Neuronal stem cell (in vitro differentiated cells): ENCODE measurements at regions not wholly inside any gene's neighbourhood (a gene's known extent, or its start where the extent isn't known, plus 50 kb on each side); places are given as distances from the start of the nearest gene placed in this dataset.

Source experiments
- DNase-seq: peaks from one replicate; pipeline ENCODE4 v3.0.0-alpha.2; 2013; ENCODE audit warnings: low spot score
- H2AFZ ChIP-seq: one replicate; pipeline ENCODE4 v1.6.1; 2013; ENCODE audit warnings: mild to moderate bottlenecking, low read length, inconsistent platforms
- H2AK5ac ChIP-seq: 2 replicates; pipeline ENCODE4 v1.6.1; 2013; ENCODE audit warnings: low read depth, mild to moderate bottlenecking, inconsistent platforms, low read length, moderate library complexity, mixed read lengths
- H2BK120ac ChIP-seq: 2 replicates; pipeline ENCODE4 v1.6.1; 2013; ENCODE audit warnings: low read depth, mild to moderate bottlenecking, inconsistent platforms, low read length, moderate library complexity, mixed read lengths
- H2BK12ac ChIP-seq: one replicate; pipeline ENCODE4 v1.6.1; 2013; ENCODE audit warnings: low read length, inconsistent platforms
- H2BK15ac ChIP-seq: 2 replicates; pipeline ENCODE4 v1.6.1; 2013; ENCODE audit warnings: mild to moderate bottlenecking, low read length, inconsistent platforms, mixed read lengths
- H2BK5ac ChIP-seq: one replicate; pipeline ENCODE4 v1.6.1; 2013; ENCODE audit warnings: inconsistent platforms, mild to moderate bottlenecking, low read length, moderate library complexity
- H3K14ac ChIP-seq: one replicate; pipeline ENCODE4 v1.6.1; 2013; ENCODE audit warnings: low read length, inconsistent platforms
- H3K18ac ChIP-seq: 2 replicates; pipeline ENCODE4 v1.6.1; 2013; ENCODE audit warnings: low read length, inconsistent platforms
- H3K23ac ChIP-seq: 2 replicates; pipeline ENCODE4 v1.6.1; 2013; ENCODE audit warnings: low read depth, mild to moderate bottlenecking, mixed read lengths, low read length, inconsistent platforms; ENCODE audit not compliant: poor library complexity
- H3K27ac ChIP-seq: replicated peaks from 3 replicates; pipeline ENCODE4 v1.5.1; 2013; ENCODE audit warnings: low read length, inconsistent platforms
- H3K27me3 ChIP-seq, 3 experiments: 2 replicates each; pipeline ENCODE4 v1.6.1; 2013; ENCODE audit warnings: low read length in 3 of 3, mild to moderate bottlenecking in 2 of 3, inconsistent platforms in 1 of 3, low read depth in 1 of 3, mixed read lengths in 1 of 3, moderate library complexity in 1 of 3; ENCODE audit not compliant: control insufficient read depth in 3 of 3, insufficient read depth in 3 of 3
- H3K36me3 ChIP-seq, 2 donors: replicated peaks in 1 of 2; 2 replicates each; pipeline ENCODE4 v1.6.1; 2013; ENCODE audit warnings: low read length in 2 of 2; ENCODE audit not compliant: control insufficient read depth in 2 of 2, insufficient read depth in 2 of 2
- H3K4ac ChIP-seq: 2 replicates; pipeline ENCODE4 v1.6.1; 2013; ENCODE audit warnings: inconsistent platforms, mild to moderate bottlenecking, low read length, moderate library complexity
- H3K4me1 ChIP-seq, 2 donors: 1 replicate in 1 of 2; 2 replicates in 1 of 2; pipeline ENCODE4 v1.6.1; 2013; ENCODE audit warnings: low read length in 2 of 2, low read depth in 1 of 2; ENCODE audit not compliant: control insufficient read depth in 2 of 2, insufficient read depth in 1 of 2
- H3K4me2 ChIP-seq: one replicate; pipeline ENCODE4 v1.6.1; 2013; ENCODE audit warnings: mild to moderate bottlenecking, low read length, inconsistent platforms; ENCODE audit not compliant: insufficient read depth, poor library complexity, severe bottlenecking
- H3K4me3 ChIP-seq, 2 donors: 2 replicates each; pipeline ENCODE4 v1.5.1; 2013; ENCODE audit warnings: low read length in 2 of 2, mild to moderate bottlenecking in 2 of 2, inconsistent platforms in 1 of 2, moderate library complexity in 1 of 2
- H3K79me1 ChIP-seq: one replicate; pipeline ENCODE4 v1.6.1; 2013; ENCODE audit warnings: low read depth, mild to moderate bottlenecking, inconsistent platforms, low read length, moderate library complexity
- H3K9ac ChIP-seq: one replicate; pipeline ENCODE4 v1.6.1; 2013; ENCODE audit warnings: mild to moderate bottlenecking, low read depth, low read length, inconsistent platforms; ENCODE audit not compliant: poor library complexity
- H3K9me3 ChIP-seq, 2 donors: replicated peaks in 1 of 2; 2 replicates each; pipeline versions ENCODE3 to v1.6.1; 2013; ENCODE audit warnings: low read length in 2 of 2, mild to moderate bottlenecking in 2 of 2, inconsistent platforms in 1 of 2, low read depth in 1 of 2, mixed read lengths in 1 of 2, moderate library complexity in 1 of 2; ENCODE audit not compliant: control insufficient read depth in 2 of 2, insufficient read depth in 1 of 2
- H4K8ac ChIP-seq: one replicate; pipeline ENCODE4 v1.6.1; 2013; ENCODE audit warnings: low read depth, mild to moderate bottlenecking, inconsistent platforms, low read length, moderate library complexity
- H4K91ac ChIP-seq: one replicate; pipeline ENCODE4 v1.6.1; 2013; ENCODE audit warnings: low read length, low read depth, mild to moderate bottlenecking, inconsistent platforms; ENCODE audit not compliant: poor library complexity
- WGBS, 2 donors: extraction: QIAGEN DNeasy Blood & Tissue Kit; methylation state at CpG; one replicate each; pipeline ENCODE4 v1.1.7; 2013; ENCODE audit warnings: missing lambda C conversion rate in 2 of 2, mixed read lengths in 1 of 2; ENCODE audit not compliant: insufficient read length in 2 of 2, insufficient replicate concordance in 1 of 2; ENCODE audit errors: extremely low coverage in 2 of 2; 5-methylcytosine and 5-hydroxymethylcytosine counted together

GRCh38 chr9:105024529-105024928 lies 96.6 kb upstream of the ABCA1 start:
- H3K27ac ChIP-seq: peak overlapping the region; percentile 35
- no peaks in the 10 kb centered on the region for H3K9me3 ChIP-seq
- H2BK5ac ChIP-seq: no peak overlapping the region
- no peak overlapping the region for H2AK5ac ChIP-seq
- no peak for DNase-seq
- H3K14ac ChIP-seq: no peak overlapping the region
- H2AFZ ChIP-seq: peak overlapping the region; percentile 32
- peaks cover 8 to 22% of the 10 kb centered on the region in 2 donors for H3K4me1 ChIP-seq
- H4K91ac ChIP-seq: no peak overlapping the region
- H3K23ac ChIP-seq: no peak overlapping the region
- H3K18ac ChIP-seq: no peak overlapping the region
- H3K4me3 ChIP-seq: no peak overlapping the region
- no peak overlapping the region for H2BK120ac ChIP-seq
- H3K9ac ChIP-seq: no peak overlapping the region
- H4K8ac ChIP-seq: no peak overlapping the region
- no peaks in the 10 kb centered on the region for H3K27me3 ChIP-seq
- no peak overlapping the region for H3K4ac ChIP-seq
- H3K79me1 ChIP-seq: no peaks in the 10 kb centered on the region
- no peaks in the 10 kb centered on the region for H3K36me3 ChIP-seq
- no CpG with 5 or more reads among the region's 7 CpGs for WGBS, 2 donors
- H2BK12ac ChIP-seq: no peak overlapping the region
- no peak overlapping the region for H3K4me2 ChIP-seq
- no peak overlapping the region for H2BK15ac ChIP-seq

GRCh38 chr9:105026451-105026850 lies 98.5 kb upstream of the ABCA1 start:
- H3K4me2 ChIP-seq: no peak overlapping the region
- H3K4ac ChIP-seq: no peak overlapping the region
- no peak overlapping the region for H3K27ac ChIP-seq
- DNase-seq: no peak
- no peak overlapping the region for H3K9ac ChIP-seq
- H2AFZ ChIP-seq: peak overlapping the region; percentile 47
- H3K23ac ChIP-seq: no peak overlapping the region
- no peak overlapping the region for H2AK5ac ChIP-seq
- no peak overlapping the region for H3K18ac ChIP-seq
- H3K79me1 ChIP-seq: no peaks in the 10 kb centered on the region
- H2BK12ac ChIP-seq: no peak overlapping the region
- no peaks in the 10 kb centered on the region for H3K9me3 ChIP-seq
- no peaks in the 10 kb centered on the region for H3K27me3 ChIP-seq
- H3K4me3 ChIP-seq: no peak overlapping the region
- H2BK5ac ChIP-seq: no peak overlapping the region
- no CpG with 5 or more reads among the region's 1 CpG for WGBS, 2 donors
- H4K8ac ChIP-seq: no peak overlapping the region
- H3K14ac ChIP-seq: no peak overlapping the region
- H3K36me3 ChIP-seq: no peaks in the 10 kb centered on the region
- H3K4me1 ChIP-seq: peaks cover 8 to 22% of the 10 kb centered on the region in 2 donors
- H2BK120ac ChIP-seq: no peak overlapping the region
- H4K91ac ChIP-seq: no peak overlapping the region
- no peak overlapping the region for H2BK15ac ChIP-seq

- Histone ChIP-seq H3K27me3 (no peaks in the 10 kb centered on the region), H2BK12ac (no peak overlapping the region), H2BK5ac (no peak overlapping the region)
Measured at GRCh38 chr9:105027084-105027483, 99.1 kb upstream of the ABCA1 start.

GRCh38 chr9:105030285-105030684 lies 102.3 kb upstream of the ABCA1 start:
- H3K18ac ChIP-seq: no peak overlapping the region
- H3K4me2 ChIP-seq: no peak overlapping the region
- H3K9ac ChIP-seq: no peak overlapping the region
- H3K4me1 ChIP-seq: peaks cover 4 to 15% of the 10 kb centered on the region in 2 donors
- no peak overlapping the region for H3K4me3 ChIP-seq
- H3K23ac ChIP-seq: no peak overlapping the region
- no peak overlapping the region for H2BK120ac ChIP-seq
- no peak overlapping the region for H3K4ac ChIP-seq
- H3K36me3 ChIP-seq: no peaks in the 10 kb centered on the region
- no peaks in the 10 kb centered on the region for H3K79me1 ChIP-seq
- H4K91ac ChIP-seq: no peak overlapping the region
- no peak overlapping the region for H2BK12ac ChIP-seq
- WGBS, 2 donors: no CpG with 5 or more reads among the region's 3 CpGs
- H4K8ac ChIP-seq: no peak overlapping the region
- no peak for DNase-seq
- H2BK5ac ChIP-seq: no peak overlapping the region
- no peak overlapping the region for H2BK15ac ChIP-seq
- H3K14ac ChIP-seq: no peak overlapping the region
- H2AK5ac ChIP-seq: no peak overlapping the region
- H3K27me3 ChIP-seq: no peaks in the 10 kb centered on the region
- H2AFZ ChIP-seq: no peak overlapping the region
- H3K9me3 ChIP-seq: peaks cover 0 to 6% of the 10 kb centered on the region in 2 donors
- no peak overlapping the region for H3K27ac ChIP-seq

More at GRCh38 chr9:105027084-105027483, 99.1 kb upstream of the ABCA1 start:
- Histone ChIP-seq H3K4ac (no peak overlapping the region), H3K23ac (no peak overlapping the region), H4K91ac (no peak overlapping the region), H2AK5ac (no peak overlapping the region), H3K79me1 (no peaks in the 10 kb centered on the region), H2BK120ac (no peak overlapping the region), H3K4me2 (no peak overlapping the region), H3K27ac (no peak overlapping the region), H2BK15ac (no peak overlapping the region), H3K18ac (no peak overlapping the region), H3K4me3 (no peak overlapping the region), H3K36me3 (no peaks in the 10 kb centered on the region), H3K14ac (no peak overlapping the region), H3K4me1 (peaks cover 8 to 22% of the 10 kb centered on the region in 2 donors), H3K9me3 (no peaks in the 10 kb centered on the region), H3K9ac (no peak overlapping the region), H2AFZ (peak overlapping the region; percentile 47), H4K8ac (no peak overlapping the region)
- no CpG with 5 or more reads among the region's 2 CpGs for WGBS, 2 donors
- DNase-seq: no peak
